HepG2 (cell line): ENCODE measurements at regions not wholly inside any gene's neighbourhood (a gene's known extent, or its start where the extent isn't known, plus 50 kb on each side); places are given as distances from the start of the nearest gene placed in this dataset.

Source experiments
- ATAC-seq: fragments of 200-7000 bp; cut with Tn5 transposase; 3 replicates; pipeline ENCODE4 v1.9.1; 2020; ENCODE audit warnings: mild to moderate bottlenecking, moderate library complexity
- BruUV-seq: library from RNA; stranded (reverse); fragments of 400-500 nt; replicated peaks from 2 replicates; lab custom pipeline; 2021; lab: Mats Ljungman, UMichigan
- CTCF ChIA-PET: fragments of 300-600 bp; formaldehyde crosslinking; extraction: SDS; loops from one replicate; lab custom pipeline; 2021; ENCODE audit warnings: low total read pairs, inconsistent platforms, low intra/inter-chr PET ratio; lab: Yijun Ruan, JAX
- POLR2A ChIA-PET: fragments of 350-600 bp; sonication (Branson Sonifier 250); formaldehyde crosslinking; loops from one replicate; lab custom pipeline; 2020; ENCODE audit warnings: antibody characterized with exemption, inconsistent platforms; lab: Yijun Ruan, JAX
- DNase-seq: peaks from one replicate; pipeline ENCODE4 v3.0.0-alpha.2; 2015; ENCODE audit warnings: low spot score
- FAIRE-seq: peaks from 3 replicates; lab custom pipeline; 2011; peaks lifted over from hg19 to GRCh38; lab: Jason Lieb, UNC
- H2AFZ ChIP-seq: one replicate; pipeline ENCODE4 v1.6.1; 2011; ENCODE audit warnings: low read length, inconsistent platforms
- H3K27ac ChIP-seq: fragments of 300-600 bp; 3 replicates; pipeline ENCODE4 v1.8.0; 2011; ENCODE audit warnings: mixed run types, mild to moderate bottlenecking, mixed read lengths, low read length, inconsistent platforms; ENCODE audit not compliant: insufficient read depth; ENCODE audit errors: extremely low read length
- H3K27me3 ChIP-seq, 2 experiments: fragments of 200-600 bp in 1 of 2; 2 replicates in 1 of 2; 3 replicates in 1 of 2; pipeline versions ENCODE4 v1.6.0 to v1.8.0; 2011; ENCODE audit warnings: low read length in 2 of 2, mild to moderate bottlenecking in 2 of 2, moderate library complexity in 2 of 2, inconsistent platforms in 1 of 2; ENCODE audit not compliant: insufficient read depth in 2 of 2, control insufficient read depth in 1 of 2
- H3K36me3 ChIP-seq, 2 experiments: fragments of 200-600 bp in 1 of 2; replicated peaks in 1 of 2; 2 replicates in 1 of 2; 3 replicates in 1 of 2; pipeline versions ENCODE4 v1.5.1 to v1.8.0; 2011; ENCODE audit warnings: low read length in 2 of 2, inconsistent platforms in 1 of 2; ENCODE audit not compliant: insufficient read depth in 2 of 2, control insufficient read depth in 1 of 2
- H3K4me1 ChIP-seq: 2 replicates; pipeline ENCODE4 v1.5.1; 2012; ENCODE audit warnings: low read length, inconsistent platforms; ENCODE audit not compliant: insufficient read depth
- H3K4me2 ChIP-seq: 2 replicates; pipeline ENCODE4 v1.6.0; 2011; ENCODE audit warnings: low read depth, low read length, inconsistent platforms
- H3K4me3 ChIP-seq, 3 experiments: fragments of 200-600 bp in 1 of 3; sonication (generic), shearing (Covaris generic) in 1 of 3; replicated peaks in 1 of 3; 2 replicates each; pipeline ENCODE4 v1.5.1; 2011 to 2016; ENCODE audit warnings: low read length in 3 of 3, inconsistent platforms in 2 of 3, low read depth in 2 of 3, mild to moderate bottlenecking in 2 of 3, control low read depth in 1 of 3, mixed read lengths in 1 of 3; ENCODE audit not compliant: insufficient read depth in 1 of 3
- H3K79me2 ChIP-seq: one replicate; pipeline ENCODE4 v1.6.1; 2011; ENCODE audit warnings: low read length, inconsistent platforms; ENCODE audit not compliant: insufficient read depth
- H3K9ac ChIP-seq: 2 replicates; pipeline ENCODE4 v1.6.0; 2011; ENCODE audit warnings: mild to moderate bottlenecking, low read depth, low read length, inconsistent platforms; ENCODE audit not compliant: insufficient read depth
- H3K9me3 ChIP-seq: 2 replicates; pipeline ENCODE4 v1.5.1; 2012; ENCODE audit warnings: mild to moderate bottlenecking, low read length
- H4K20me1 ChIP-seq: 2 replicates; pipeline ENCODE4 v1.6.0; 2011; ENCODE audit warnings: inconsistent platforms, mild to moderate bottlenecking, low read length, moderate library complexity; ENCODE audit not compliant: insufficient read depth
- ELF3 ChIP-seq: IDR thresholded peaks from 2 replicates; pipeline ENCODE4 v1.6.1; 2016; ENCODE audit warnings: missing genetic modification reagents, missing compliant biosample characterization
- GABPB1 ChIP-seq: IDR thresholded peaks from 2 replicates; pipeline ENCODE4 v1.6.1; 2016; ENCODE audit warnings: mild to moderate bottlenecking, missing genetic modification reagents, moderate library complexity, missing compliant biosample characterization
- GMEB2 ChIP-seq: IDR thresholded peaks from 2 replicates; pipeline ENCODE4 v1.6.1; 2016; ENCODE audit warnings: missing biosample characterization, missing genetic modification reagents, low read depth
- MBNL3 ChIP-seq: fragments of 250-450 bp; sonication (Bioruptor Pico); conservative IDR thresholded peaks from 2 replicates; pipeline ENCODE4 v1.8.0; 2022; ENCODE audit warnings: mild to moderate bottlenecking, inconsistent platforms
- RBFOX2 ChIP-seq: fragments of 200-400 bp; formaldehyde crosslinking; IDR thresholded peaks from 2 replicates; pipeline ENCODE4 v1.6.1; 2017; ENCODE audit warnings: low read depth, mild to moderate bottlenecking, low read length
- RFX1 ChIP-seq: fragments of 450-650 bp; IDR thresholded peaks from 2 replicates; pipeline ENCODE4 v1.6.1; 2017
- SNAPC2 ChIP-seq: sonication (generic); formaldehyde crosslinking; IDR thresholded peaks from 2 replicates; pipeline ENCODE4 v1.8.1; 2022; ENCODE audit warnings: mild to moderate bottlenecking, missing genetic modification reagents
- ZBTB42 ChIP-seq: sonication (generic); formaldehyde crosslinking; IDR thresholded peaks from 2 replicates; pipeline ENCODE4 v1.5.0; 2020; ENCODE audit warnings: mild to moderate bottlenecking, missing genetic modification reagents
- ZFP37 ChIP-seq: sonication (generic); formaldehyde crosslinking; IDR thresholded peaks from 2 replicates; pipeline ENCODE4 v1.4.0; 2020; ENCODE audit warnings: missing genetic modification reagents, borderline replicate concordance
- ZNF276 ChIP-seq: sonication (generic); formaldehyde crosslinking; IDR thresholded peaks from 2 replicates; pipeline ENCODE4 v1.4.0; 2020; ENCODE audit warnings: mild to moderate bottlenecking, low read depth, missing genetic modification reagents
- ZNF878 ChIP-seq: sonication (generic); formaldehyde crosslinking; IDR thresholded peaks from 2 replicates; pipeline ENCODE4 v1.8.1; 2023; ENCODE audit warnings: mild to moderate bottlenecking, missing genetic modification reagents, moderate library complexity
- ZSCAN29 ChIP-seq: sonication (generic); formaldehyde crosslinking; conservative IDR thresholded peaks from 2 replicates; pipeline ENCODE4 v1.4.0; 2020; ENCODE audit warnings: mild to moderate bottlenecking, missing genetic modification reagents
- WGBS: methylation state at CpG from one replicate; pipeline ENCODE4 v1.1.6; 2017; ENCODE audit warnings: low lambda C conversion rate; 5-methylcytosine and 5-hydroxymethylcytosine counted together
- in situ Hi-C: cut with HindIII; loops from 2 replicates; pipeline ENCODE4 v1.10.0; 2017; ENCODE audit warnings: low pct_unique_long_range_greater_than_20kb; ENCODE audit not compliant: extremely low pct_ligation_motif_present
- intact Hi-C: fragments of 100-400 bp; cut with micrococcal nuclease; formaldehyde crosslinking; loops from one replicate; pipeline ENCODE4 v1.10.0; 2022; ENCODE audit not compliant: unreplicated experiment
- TF ChIP-seq, protein P1 (sequence below): IDR thresholded peaks from 2 replicates; pipeline ENCODE4 v1.6.1; 2016

- POLR2A ChIA-PET: no interaction called here
- Histone ChIP-seq H3K9ac (no peak overlapping the region), H3K79me2 (no peaks in the 10 kb centered on the region), H3K27me3 (no peaks in the 10 kb centered on the region), H4K20me1 (no peaks in the 10 kb centered on the region), H2AFZ (no peak overlapping the region), H3K9me3 (no peaks in the 10 kb centered on the region), H3K4me3 (no peak overlapping the region), H3K4me2 (no peak overlapping the region), H3K27ac (no peak overlapping the region), H3K4me1 (no peaks in the 10 kb centered on the region), H3K36me3 (no peaks in the 10 kb centered on the region)
- ATAC-seq (no peak), DNase-seq (no peak), FAIRE-seq (no peak)
- 0% methylated on average over 1 of the region's 2 CpGs for WGBS
- intact Hi-C loops: no loop called here
- in situ Hi-C loops: no loop called here
- CTCF ChIA-PET: no interaction called here
- no peak for TF ChIP-seq RFX1
- no peak for TF ChIP-seq ZSCAN29
- no peak for TF ChIP-seq ZNF276 (CRISPR knock-in tag)
- TF ChIP-seq GABPB1: no peak
- no peak for TF ChIP-seq ZFP37 (CRISPR knock-in tag)
- no TSS peak for BruUV-seq
Observed at GRCh38 chr10:47192273-47192672, 107.7 kb upstream of the GDF10 start.

- ATAC-seq (no peak), DNase-seq (no peak), FAIRE-seq (no peak)
- ChIA-PET POLR2A (no interaction called here), CTCF (no interaction called here)
- Histone ChIP-seq H4K20me1 (no peaks in the 10 kb centered on the region), H3K9ac (no peak overlapping the region), H3K4me1 (no peaks in the 10 kb centered on the region), H3K4me3 (no peak overlapping the region), H3K4me2 (no peak overlapping the region), H3K9me3 (no peaks in the 10 kb centered on the region), H3K36me3 (no peaks in the 10 kb centered on the region), H2AFZ (no peak overlapping the region), H3K27ac (no peak overlapping the region), H3K79me2 (no peaks in the 10 kb centered on the region), H3K27me3 (no peaks in the 10 kb centered on the region)
- in situ Hi-C loops (no loop called here), intact Hi-C loops (no loop called here)
- no TSS peak for BruUV-seq
- 54% methylated on average over 3 of the region's 6 CpGs for WGBS
- TF ChIP-seq ZNF878 (CRISPR knock-in tag) (no peak), ELF3 (CRISPR knock-in tag) (no peak), GMEB2 (CRISPR knock-in tag) (no peak), SNAPC2 (CRISPR knock-in tag) (no peak), MBNL3 (CRISPR knock-in tag) (no peak), ZBTB42 (CRISPR knock-in tag) (no peak), RBFOX2 (no peak)
- TF ChIP-seq, protein P1, sequence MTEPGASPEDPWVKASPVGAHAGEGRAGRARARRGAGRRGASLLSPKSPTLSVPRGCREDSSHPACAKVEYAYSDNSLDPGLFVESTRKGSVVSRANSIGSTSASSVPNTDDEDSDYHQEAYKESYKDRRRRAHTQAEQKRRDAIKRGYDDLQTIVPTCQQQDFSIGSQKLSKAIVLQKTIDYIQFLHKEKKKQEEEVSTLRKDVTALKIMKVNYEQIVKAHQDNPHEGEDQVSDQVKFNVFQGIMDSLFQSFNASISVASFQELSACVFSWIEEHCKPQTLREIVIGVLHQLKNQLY (CRISPR knock-in tag): no peak
Observed at GRCh38 chr10:47193666-47194065, 106.3 kb upstream of the GDF10 start.
